Aorta (tissue), 5 donors: ENCODE measurements at regions not wholly inside any gene's neighbourhood (a gene's known extent, or its start where the extent isn't known, plus 50 kb on each side); places are given as distances from the start of the nearest gene placed in this dataset.
"Not testable (repeated sequence)": the region's sequence is repeated elsewhere in the genome, so short reads cannot be mapped to it uniquely, and the experiment has no call there.

Experiments used
- ATAC-seq: fragments of 200-7000 bp; cut with Tn5 transposase; one replicate; pipeline ENCODE4 v1.9.1; 2022; ENCODE audit warnings: moderate library complexity; ENCODE audit not compliant: low FRiP score
- DNase-seq, 2 donors: peaks; one replicate each; pipeline ENCODE4 v3.0.0-alpha.2; 2020
- H3K27ac ChIP-seq, 2 donors: one replicate each; pipeline ENCODE4 v1.5.1; 2013; ENCODE audit warnings: low read length in 2 of 2, mild to moderate bottlenecking in 2 of 2, moderate library complexity in 2 of 2, control low read depth in 1 of 2, inconsistent platforms in 1 of 2, low read depth in 1 of 2
- H3K27me3 ChIP-seq, 2 donors: one replicate each; pipeline ENCODE4 v1.6.1; 2013; ENCODE audit warnings: control low read depth in 1 of 2, low read length in 1 of 2, mild to moderate bottlenecking in 1 of 2, moderate library complexity in 1 of 2; ENCODE audit not compliant: insufficient read depth in 2 of 2, control insufficient read depth in 1 of 2
- H3K36me3 ChIP-seq, 2 donors: one replicate each; pipeline ENCODE4 v1.6.1; 2013; ENCODE audit warnings: control low read depth in 1 of 2, low read length in 1 of 2, mild to moderate bottlenecking in 1 of 2; ENCODE audit not compliant: insufficient read depth in 2 of 2, control insufficient read depth in 1 of 2
- H3K4me1 ChIP-seq, 2 donors: one replicate each; pipeline ENCODE4 v1.6.1; 2013; ENCODE audit warnings: low read length in 2 of 2, control low read depth in 1 of 2, mild to moderate bottlenecking in 1 of 2, moderate library complexity in 1 of 2; ENCODE audit not compliant: insufficient read depth in 2 of 2, control insufficient read depth in 1 of 2
- H3K4me3 ChIP-seq, 2 donors: one replicate each; pipeline ENCODE4 v1.5.1; 2013; ENCODE audit warnings: low read length in 2 of 2, control low read depth in 1 of 2, mild to moderate bottlenecking in 1 of 2
- H3K9me3 ChIP-seq: one replicate; pipeline ENCODE4 v1.6.1; 2013; ENCODE audit warnings: mild to moderate bottlenecking, low read length; ENCODE audit not compliant: control insufficient read depth
- WGBS, 2 donors: extraction: QIAGEN DNeasy Blood & Tissue Kit; methylation state at CpG; one replicate each; pipeline ENCODE4 v1.1.7; 2013; 5-methylcytosine and 5-hydroxymethylcytosine counted together
- intact Hi-C, 2 donors: fragments of 100-400 bp; cut with DNase I; formaldehyde crosslinking; loops; one replicate each; pipeline versions ENCODE4 v1.14.2 to v1.15.0; 2022
- donor health status: healthy with polysubstance abuse.
- donor health status: Bipolar disorder and iron deficiency.
- donor health status: DM: no; HTN: no; CAD: no.
- donor health status: DM: no; HTN: no; CAD: no.
- donor health status: DM: yes; HTN: yes; CAD: no.

- H3K4me3 ChIP-seq, H3K27ac ChIP-seq, H3K27me3 ChIP-seq, H3K4me1 ChIP-seq, intact Hi-C loops, H3K36me3 ChIP-seq, H3K9me3 ChIP-seq, ATAC-seq: not testable (repeated sequence)
- peak; percentile 37 to 47 for DNase-seq
- WGBS, 2 donors: 31 to 40% methylated on average over 3 to 7 of the region's 19 CpGs
These were observed 5413.2 kb upstream of the TPTE start for GRCh38 chr21:5108048-5108775.

GRCh38 chr21:5111197-5111596 is 5410.2 kb upstream of the TPTE start:
- H3K27me3 ChIP-seq, ATAC-seq, H3K4me1 ChIP-seq, H3K36me3 ChIP-seq, H3K27ac ChIP-seq, intact Hi-C loops, H3K4me3 ChIP-seq, H3K9me3 ChIP-seq: not testable (repeated sequence)
- 94 to 96% methylated on average over 5 to 7 of the region's 10 CpGs for WGBS, 2 donors
- peak; percentile 31 to 47 for DNase-seq

DNA sequence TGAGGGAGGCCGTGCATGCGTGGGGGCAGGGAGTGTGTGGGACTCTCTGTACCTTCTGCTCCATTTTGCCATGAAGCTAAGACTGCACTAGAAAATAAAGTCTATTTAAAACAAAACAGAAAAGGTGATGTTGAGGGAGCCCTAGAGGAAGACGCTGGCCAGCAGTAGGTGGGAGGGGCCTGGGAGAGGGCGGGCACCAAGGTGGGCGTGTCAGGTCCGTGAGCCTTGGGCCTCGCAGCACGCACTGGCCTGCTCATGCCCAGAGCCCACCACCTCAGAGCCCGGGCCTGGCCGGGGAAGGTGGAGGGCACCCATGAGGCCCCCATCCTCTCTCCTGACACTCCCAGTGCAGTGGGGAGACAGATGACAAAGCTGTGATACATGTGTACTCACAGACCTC is 5408.3 kb upstream of the TPTE start:
- H3K9me3 ChIP-seq, intact Hi-C loops, H3K27ac ChIP-seq, H3K4me1 ChIP-seq, H3K27me3 ChIP-seq, ATAC-seq, DNase-seq, H3K36me3 ChIP-seq, H3K4me3 ChIP-seq: not testable (repeated sequence)
- no CpG with 5 or more reads among the region's 10 CpGs for WGBS, 2 donors

DNA sequence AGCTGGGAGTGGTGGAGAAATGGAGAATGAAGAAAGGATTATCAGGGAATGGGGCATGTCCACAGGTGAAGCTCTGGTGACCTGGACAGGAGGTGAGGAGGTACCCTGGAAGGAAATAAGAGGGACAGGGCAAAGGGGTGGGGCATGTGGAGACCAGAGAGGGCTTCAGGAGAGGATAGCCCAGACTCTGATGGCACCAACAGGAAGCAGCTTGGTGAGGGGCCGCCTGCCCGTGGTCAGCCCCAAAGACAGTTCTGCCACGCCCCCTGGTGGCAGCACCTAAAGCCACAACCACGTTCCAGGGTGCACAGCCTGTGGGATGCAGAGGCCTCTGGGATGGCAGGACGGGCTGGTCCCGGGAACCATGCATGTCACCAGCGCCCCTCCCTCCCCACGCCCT is 5406.9 kb upstream of the TPTE start:
- intact Hi-C loops, H3K9me3 ChIP-seq, H3K27me3 ChIP-seq, H3K4me3 ChIP-seq, H3K36me3 ChIP-seq, H3K27ac ChIP-seq, ATAC-seq, H3K4me1 ChIP-seq: not testable (repeated sequence)
- peak in 1 of 2 donors; percentile 31 for DNase-seq
- WGBS, 2 donors: no CpG with 5 or more reads among the region's 8 CpGs

- intact Hi-C loops, H3K4me3 ChIP-seq, ATAC-seq, H3K36me3 ChIP-seq, H3K4me1 ChIP-seq, H3K27me3 ChIP-seq, H3K9me3 ChIP-seq, H3K27ac ChIP-seq: not testable (repeated sequence)
- 80 to 82% methylated on average over 8 to 21 of the region's 24 CpGs for WGBS, 2 donors
- peak; percentile 21 to 61 for DNase-seq
These were observed 5406.3 kb upstream of the TPTE start for GRCh38 chr21:5114893-5115645.

GRCh38 chr21:5115646-5116343 is 5405.6 kb upstream of the TPTE start:
- peak; percentile 37 to 45 for DNase-seq
- H3K27ac ChIP-seq, H3K36me3 ChIP-seq, H3K9me3 ChIP-seq, intact Hi-C loops, H3K27me3 ChIP-seq, ATAC-seq, H3K4me3 ChIP-seq, H3K4me1 ChIP-seq: not testable (repeated sequence)
- 82% methylated on average over 12 to 20 of the region's 24 CpGs for WGBS, 2 donors

- H3K9me3 ChIP-seq, H3K27ac ChIP-seq, H3K36me3 ChIP-seq, H3K4me1 ChIP-seq, H3K27me3 ChIP-seq, intact Hi-C loops, ATAC-seq, H3K4me3 ChIP-seq: not testable (repeated sequence)
- peak in 1 of 2 donors; percentile 5 for DNase-seq
- 53 to 100% methylated on average over 2 of the region's 19 CpGs for WGBS, 2 donors
These were observed 5404.8 kb upstream of the TPTE start for GRCh38 chr21:5116344-5117123.

GRCh38 chr21:5117135-5117534 is 5404.2 kb upstream of the TPTE start:
- intact Hi-C loops, H3K36me3 ChIP-seq, H3K27me3 ChIP-seq, ATAC-seq, H3K4me1 ChIP-seq, H3K27ac ChIP-seq, H3K4me3 ChIP-seq, H3K9me3 ChIP-seq: not testable (repeated sequence)
- 22 to 36% methylated on average over 5 of the region's 15 CpGs for WGBS, 2 donors
- peak in 1 of 2 donors; percentile 32 for DNase-seq
